Peyer's patch (tissue), 4 donors: ENCODE measurements at regions not wholly inside any gene's neighbourhood (a gene's known extent, or its start where the extent isn't known, plus 50 kb on each side); places are given as distances from the start of the nearest gene placed in this dataset.

Source experiments
- DNase-seq, 3 donors: peaks; one replicate each; pipeline ENCODE4 v3.0.0-alpha.2; 2017 to 2019
- H3K27ac ChIP-seq, 4 donors: fragments of 200-600 bp; sonication (generic); one replicate each; pipeline ENCODE4 v1.5.1; 2016 to 2019
- H3K27me3 ChIP-seq, 2 donors: fragments of 200-600 bp; sonication (generic); one replicate each; pipeline ENCODE4 v1.5.1; 2019
- H3K36me3 ChIP-seq, 3 donors: fragments of 200-600 bp; sonication (generic); one replicate each; pipeline ENCODE4 v1.5.1; 2016 to 2019
- H3K4me1 ChIP-seq, 4 donors: fragments of 200-600 bp; sonication (generic); one replicate each; pipeline ENCODE4 v1.5.1; 2016 to 2019
- H3K4me3 ChIP-seq, 4 donors: fragments of 200-600 bp; sonication (generic); 1 replicate in 3 of 4; 2 replicates in 1 of 4; pipeline ENCODE4 v1.5.1; 2016 to 2019; ENCODE audit warnings: mild to moderate bottlenecking in 1 of 4
- H3K9me3 ChIP-seq, 4 donors: fragments of 200-600 bp; sonication (generic); one replicate each; pipeline ENCODE4 v1.5.1; 2016 to 2019; ENCODE audit warnings: mild to moderate bottlenecking in 1 of 4
- POLR2A ChIP-seq, 2 donors: fragments of 450-650 bp; IDR thresholded peaks; one replicate each; pipeline ENCODE4 v1.5.1; 2017; ENCODE audit warnings: antibody characterized with exemption in 2 of 2, mild to moderate bottlenecking in 2 of 2, moderate library complexity in 2 of 2
- TF ChIP-seq, protein P1 (sequence below), 6 experiments: fragments of 450-650 bp in 4 of 6; fragments of 200-600 bp in 2 of 6; sonication (generic) in 1 of 6; IDR thresholded peaks; one replicate each; pipeline ENCODE4 v1.5.1; 2017 to 2019; ENCODE audit warnings: antibody characterized with exemption in 6 of 6, mild to moderate bottlenecking in 3 of 6, moderate library complexity in 1 of 6

DNA sequence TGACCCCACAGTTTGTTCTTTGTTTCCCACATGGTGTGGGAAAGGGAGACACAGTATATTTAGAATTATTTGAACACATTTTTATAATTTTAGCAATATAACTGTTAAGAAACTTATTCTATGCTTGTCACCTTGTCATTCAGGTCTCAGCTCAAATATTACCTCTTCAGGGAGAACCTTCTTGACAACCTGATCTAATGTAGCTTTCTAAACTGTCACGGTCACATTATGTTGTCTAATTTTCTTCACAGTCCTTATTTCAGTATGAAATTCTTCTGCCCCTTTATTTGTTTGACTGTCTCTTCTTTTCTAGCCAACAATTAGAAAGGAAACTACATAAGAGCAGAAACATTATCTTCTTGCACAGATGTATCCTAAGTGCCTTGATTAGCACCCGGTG is 304.3 kb upstream of the PARD3B start:
- no peak for TF ChIP-seq POLR2A (IDR thresholded peaks at IDR 0.05)
- TF ChIP-seq, protein P1, sequence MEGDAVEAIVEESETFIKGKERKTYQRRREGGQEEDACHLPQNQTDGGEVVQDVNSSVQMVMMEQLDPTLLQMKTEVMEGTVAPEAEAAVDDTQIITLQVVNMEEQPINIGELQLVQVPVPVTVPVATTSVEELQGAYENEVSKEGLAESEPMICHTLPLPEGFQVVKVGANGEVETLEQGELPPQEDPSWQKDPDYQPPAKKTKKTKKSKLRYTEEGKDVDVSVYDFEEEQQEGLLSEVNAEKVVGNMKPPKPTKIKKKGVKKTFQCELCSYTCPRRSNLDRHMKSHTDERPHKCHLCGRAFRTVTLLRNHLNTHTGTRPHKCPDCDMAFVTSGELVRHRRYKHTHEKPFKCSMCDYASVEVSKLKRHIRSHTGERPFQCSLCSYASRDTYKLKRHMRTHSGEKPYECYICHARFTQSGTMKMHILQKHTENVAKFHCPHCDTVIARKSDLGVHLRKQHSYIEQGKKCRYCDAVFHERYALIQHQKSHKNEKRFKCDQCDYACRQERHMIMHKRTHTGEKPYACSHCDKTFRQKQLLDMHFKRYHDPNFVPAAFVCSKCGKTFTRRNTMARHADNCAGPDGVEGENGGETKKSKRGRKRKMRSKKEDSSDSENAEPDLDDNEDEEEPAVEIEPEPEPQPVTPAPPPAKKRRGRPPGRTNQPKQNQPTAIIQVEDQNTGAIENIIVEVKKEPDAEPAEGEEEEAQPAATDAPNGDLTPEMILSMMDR (IDR thresholded peaks at IDR 0.05), result no peak

DNA sequence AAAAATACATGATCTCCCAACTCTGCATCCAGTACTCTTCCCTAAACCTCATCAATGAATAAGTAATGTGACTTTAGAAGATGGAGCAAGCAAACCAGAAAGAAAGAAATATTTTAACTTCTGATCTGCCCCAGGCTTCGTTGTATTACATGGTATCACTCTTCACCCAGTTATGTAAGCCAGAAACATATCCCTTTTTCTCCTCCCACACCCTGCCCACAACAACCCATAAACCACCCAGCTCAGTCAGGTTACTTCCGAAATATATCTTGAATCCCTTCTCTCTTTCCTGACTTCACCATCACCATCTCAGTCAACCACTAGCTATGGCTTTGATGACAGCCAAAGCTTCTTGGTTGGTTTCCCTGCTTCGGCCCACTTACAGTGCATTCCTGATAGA is 295.8 kb upstream of the PARD3B start:
- no peak overlapping the region for H3K4me3 ChIP-seq
- TF ChIP-seq, protein P1 (IDR thresholded peaks at IDR 0.05), result no peak
- no peak for TF ChIP-seq POLR2A (IDR thresholded peaks at IDR 0.05)
- no peaks in the 10 kb centered on the region for H3K9me3 ChIP-seq
- H3K27me3 ChIP-seq, result no peaks in the 10 kb centered on the region
- no peaks in the 10 kb centered on the region for H3K36me3 ChIP-seq
- H3K27ac ChIP-seq, result no peak overlapping the region
- no peak for DNase-seq
- H3K4me1 ChIP-seq, result no peaks in the 10 kb centered on the region

More for the DNA sequence above, 304.3 kb upstream of the PARD3B start:
- Histone ChIP-seq H3K9me3 (no peaks in the 10 kb centered on the region), H3K4me3 (no peak overlapping the region), H3K27me3 (no peaks in the 10 kb centered on the region), H3K4me1 (no peaks in the 10 kb centered on the region), H3K27ac (no peak overlapping the region), H3K36me3 (no peaks in the 10 kb centered on the region)
- DNase-seq, result no peak

DNA sequence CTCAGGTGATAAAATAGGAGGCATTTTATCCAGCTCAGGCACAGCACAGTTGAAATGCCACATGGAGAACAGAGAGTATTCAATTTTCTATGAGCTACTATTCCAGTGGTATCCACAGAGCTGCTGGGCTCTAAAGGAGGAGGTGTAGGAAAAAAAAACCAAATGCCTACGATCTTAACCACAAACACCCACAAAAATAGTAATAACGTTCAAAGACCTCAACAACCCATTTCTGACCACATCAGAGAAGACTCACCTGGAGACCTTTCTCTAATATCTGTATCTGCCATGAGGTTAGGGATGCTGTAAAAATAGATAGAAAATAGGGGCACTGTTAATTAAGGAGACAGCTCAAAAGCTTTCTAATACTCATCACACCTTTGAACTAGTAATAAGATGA is 294.6 kb upstream of the PARD3B start:
- no peaks in the 10 kb centered on the region for H3K27me3 ChIP-seq
- H3K27ac ChIP-seq, result no peak overlapping the region
- no peaks in the 10 kb centered on the region for H3K9me3 ChIP-seq
- no peaks in the 10 kb centered on the region for H3K4me1 ChIP-seq
- TF ChIP-seq, protein P1 (IDR thresholded peaks at IDR 0.05), result no peak
- no peak for TF ChIP-seq POLR2A (IDR thresholded peaks at IDR 0.05)
- DNase-seq, result no peak
- no peak overlapping the region for H3K4me3 ChIP-seq
- no peaks in the 10 kb centered on the region for H3K36me3 ChIP-seq

DNA sequence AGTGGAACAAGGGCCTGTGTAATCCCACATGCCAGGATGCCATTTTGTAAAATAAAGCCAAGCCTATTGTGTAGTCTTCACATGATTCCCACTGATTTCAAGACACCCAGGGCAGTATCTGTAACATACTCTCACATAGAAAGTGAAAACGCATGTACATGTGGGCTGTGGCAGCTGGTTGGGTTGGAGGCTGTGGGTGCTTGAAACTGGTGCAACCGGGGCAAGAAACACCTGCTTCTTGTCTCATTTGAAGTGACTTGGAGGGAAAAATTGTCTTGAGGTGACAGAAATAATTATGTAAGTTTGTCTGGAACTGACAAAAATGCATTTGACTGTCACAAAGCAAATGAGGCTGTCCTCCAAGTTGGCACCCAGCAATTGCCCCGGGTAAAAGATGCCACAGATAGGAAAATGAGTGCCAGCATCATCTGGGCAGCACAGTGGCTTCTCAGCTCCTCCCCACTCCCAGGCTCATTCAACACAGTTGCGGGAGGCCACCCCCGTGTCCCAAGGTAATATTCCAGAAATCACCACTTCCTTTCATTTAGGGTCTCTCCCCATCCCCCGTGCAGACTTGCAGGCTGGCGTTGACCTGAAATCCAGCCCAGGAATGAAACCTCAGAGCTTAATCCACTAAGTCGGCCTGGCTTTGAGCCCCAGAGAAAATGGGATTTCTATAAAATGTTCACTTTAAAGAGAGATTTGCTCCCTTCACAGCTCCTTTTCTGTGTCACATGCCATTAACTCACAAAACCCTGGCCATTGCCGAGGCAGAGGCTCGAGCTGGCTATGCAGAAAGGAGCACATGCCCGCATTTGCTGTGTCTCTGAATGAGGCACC is 293.9 kb upstream of the PARD3B start:
- Histone ChIP-seq H3K36me3 (no peaks in the 10 kb centered on the region), H3K27me3 (no peaks in the 10 kb centered on the region), H3K4me3 (no peak overlapping the region), H3K27ac (no peak overlapping the region), H3K4me1 (no peaks in the 10 kb centered on the region), H3K9me3 (no peaks in the 10 kb centered on the region)
- DNase-seq, result no peak
- TF ChIP-seq, protein P1 (IDR thresholded peaks at IDR 0.05), result no peak
- TF ChIP-seq POLR2A (IDR thresholded peaks at IDR 0.05), result no peak

DNA sequence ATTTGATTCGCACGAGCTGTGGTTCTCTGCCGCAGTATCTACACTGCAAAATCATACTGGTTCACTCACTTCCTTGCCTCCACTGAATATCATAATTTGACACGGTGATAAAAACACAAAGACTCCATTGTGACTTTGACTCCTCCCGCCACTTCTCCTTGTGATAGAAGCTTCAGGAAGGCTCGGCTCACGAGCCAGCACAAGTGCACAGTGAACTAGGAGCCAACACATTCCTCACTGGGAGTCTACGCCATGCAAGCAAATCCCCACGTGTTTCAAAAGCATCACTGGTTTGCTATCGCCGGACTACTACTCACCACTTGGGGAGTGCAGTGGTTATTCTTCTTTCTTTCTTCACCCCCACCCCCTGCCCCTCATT is 293.3 kb upstream of the PARD3B start:
- Histone ChIP-seq H3K27ac (no peak overlapping the region), H3K27me3 (no peaks in the 10 kb centered on the region), H3K4me3 (no peak overlapping the region), H3K36me3 (no peaks in the 10 kb centered on the region), H3K4me1 (no peaks in the 10 kb centered on the region), H3K9me3 (no peaks in the 10 kb centered on the region)
- DNase-seq, result no peak
- no peak for TF ChIP-seq POLR2A (IDR thresholded peaks at IDR 0.05)
- TF ChIP-seq, protein P1 (IDR thresholded peaks at IDR 0.05), result no peak
